ENCODE measurements at regions not wholly inside any gene's neighbourhood (a gene's known extent, or its start where the extent isn't known, plus 50 kb on each side); places are given as distances from the start of the nearest gene placed in this dataset.
"Not testable (repeated sequence)": the region's sequence is repeated elsewhere in the genome, so short reads cannot be mapped to it uniquely, and the experiment has no call there.

GRCh38 chr5:152477536-152477935 is 72.5 kb upstream of the NMUR2 start:
- 38 to 74% methylated on average over 2 of the region's 2 CpGs for WGBS, 2 donors
- H3K27me3 ChIP-seq, result no peaks in the 10 kb centered on the region
- TF ChIP-seq CTCF (IDR thresholded peaks at IDR 0.05), result no peak
- peaks cover 0 to under 1% (median 0%) of the 10 kb centered on the region in 9 donors for H3K4me1 ChIP-seq
- DNase-seq (no peak), ATAC-seq (no peak)
- no peaks in the 10 kb centered on the region for H3K36me3 ChIP-seq
- intact Hi-C loops (cut with DNase I), result no loop called here
- no peak overlapping the region for H3K4me3 ChIP-seq
- H3K27ac ChIP-seq, result no peak overlapping the region
- H3K9me3 ChIP-seq, result no peaks in the 10 kb centered on the region

GRCh38 chr5:152479866-152480265 is 74.8 kb upstream of the NMUR2 start:
- H3K9me3 ChIP-seq; H3K4me1 ChIP-seq; H3K36me3 ChIP-seq; DNase-seq; H3K27me3 ChIP-seq; ATAC-seq; H3K4me3 ChIP-seq; intact Hi-C loops (cut with DNase I); H3K27ac ChIP-seq: not testable (repeated sequence)
- WGBS, 2 donors, result 95 to 97% methylated on average over 26 to 34 of the region's 35 CpGs

GRCh38 chr5:152480677-152481076 is 75.6 kb upstream of the NMUR2 start:
- DNase-seq; ATAC-seq; H3K4me3 ChIP-seq; H3K4me1 ChIP-seq; H3K36me3 ChIP-seq; H3K9me3 ChIP-seq; H3K27ac ChIP-seq; H3K27me3 ChIP-seq; intact Hi-C loops (cut with DNase I): not testable (repeated sequence)
- WGBS, 2 donors, result 91 to 92% methylated on average over 12 of the region's 12 CpGs

GRCh38 chr5:152487130-152487529 is 82.1 kb upstream of the NMUR2 start:
- ATAC-seq, result no peak
- Histone ChIP-seq H3K4me1 (no peaks in the 10 kb centered on the region), H3K9me3 (peaks cover 0 to 5% (median 0%) of the 10 kb centered on the region in 11 donors), H3K36me3 (no peaks in the 10 kb centered on the region), H3K27ac (no peak overlapping the region), H3K4me3 (no peak overlapping the region), H3K27me3 (no peaks in the 10 kb centered on the region)
- DNase-seq, result no peak
- WGBS, 2 donors, result 60 to 65% methylated on average over 5 of the region's 5 CpGs
- no peak for TF ChIP-seq CTCF (IDR thresholded peaks at IDR 0.05)
- intact Hi-C loops (cut with DNase I), result no loop called here

GRCh38 chr5:152488869-152489268 is 83.8 kb upstream of the NMUR2 start:
- no peaks in the 10 kb centered on the region for H3K4me1 ChIP-seq
- intact Hi-C loops (cut with DNase I), result no loop called here
- H3K27ac ChIP-seq, result no peak overlapping the region
- ATAC-seq (no peak), DNase-seq (no peak)
- H3K27me3 ChIP-seq, result no peaks in the 10 kb centered on the region
- no peaks in the 10 kb centered on the region for H3K36me3 ChIP-seq
- H3K9me3 ChIP-seq, result peaks cover 0 to 5% (median 0%) of the 10 kb centered on the region in 11 donors
- no peak for TF ChIP-seq CTCF (IDR thresholded peaks at IDR 0.05)
- 66 to 77% methylated on average over 2 of the region's 2 CpGs for WGBS, 2 donors
- no peak overlapping the region for H3K4me3 ChIP-seq

Measured in heart right ventricle (tissue), 16 donors.